ENCODE measurements at regions not wholly inside any gene's neighbourhood (a gene's known extent, or its start where the extent isn't known, plus 50 kb on each side); places are given as distances from the start of the nearest gene placed in this dataset.

- no peak for TF ChIP-seq CTCF (conservative IDR thresholded peaks at IDR 0.05; ENCODE audit: low read length)
- TF ChIP-seq EZH2phosphoT487 (IDR thresholded peaks at IDR 0.05; ENCODE audit: borderline replicate concordance), result no peak
Measured at GRCh38 chr13:27857282-27857681, 62.5 kb upstream of the PDX1 start.

Data from Loucy (cell line).